ENCODE measurements at regions not wholly inside any gene's neighbourhood (a gene's known extent, or its start where the extent isn't known, plus 50 kb on each side); places are given as distances from the start of the nearest gene placed in this dataset.

- intact Hi-C loops (cut with micrococcal nuclease; ENCODE audit: unreplicated experiment), result no loop called here
- H3K36me3 Mint-ChIP-seq (ENCODE audit: insufficient read depth, unreplicated experiment), result no peaks in the 10 kb centered on the region
- DNase-seq, result no peak
- H3K4me1 Mint-ChIP-seq (ENCODE audit: low read depth, unreplicated experiment), result peaks cover 10% of the 10 kb centered on the region
- TF ChIP-seq CTCF (IDR thresholded peaks at IDR 0.05; ENCODE audit: unreplicated experiment), result no peak
- BruUV-seq (replicated peaks), result no TSS peak
- no peaks in the 10 kb centered on the region for H3K27me3 Mint-ChIP-seq (ENCODE audit: unreplicated experiment)
- H3K9me3 Mint-ChIP-seq (ENCODE audit: low read depth, unreplicated experiment), result peaks cover 3% of the 10 kb centered on the region
- no peak overlapping the region for H3K4me3 Mint-ChIP-seq (ENCODE audit: low read depth, unreplicated experiment)
- no peak overlapping the region for H3K27ac Mint-ChIP-seq (ENCODE audit: unreplicated experiment)
- CTCF ChIA-PET, result no interaction called here
Observed at GRCh38 chr4:89509708-89510281, 202.2 kb upstream of the GPRIN3 start.

GRCh38 chr4:89506866-89507491 lies 199.4 kb upstream of the GPRIN3 start:
- Mint-ChIP-seq H3K36me3 (ENCODE audit: insufficient read depth, unreplicated experiment) (no peaks in the 10 kb centered on the region), H3K4me1 (ENCODE audit: low read depth, unreplicated experiment) (peaks cover 10% of the 10 kb centered on the region), H3K4me3 (ENCODE audit: low read depth, unreplicated experiment) (no peak overlapping the region), H3K27ac (ENCODE audit: unreplicated experiment) (no peak overlapping the region), H3K9me3 (ENCODE audit: low read depth, unreplicated experiment) (peaks cover 3% of the 10 kb centered on the region), H3K27me3 (ENCODE audit: unreplicated experiment) (no peaks in the 10 kb centered on the region)
- intact Hi-C loops (cut with micrococcal nuclease; ENCODE audit: unreplicated experiment), result no loop called here
- no peak for TF ChIP-seq CTCF (IDR thresholded peaks at IDR 0.05; ENCODE audit: unreplicated experiment)
- no peak for DNase-seq
- CTCF ChIA-PET, result no interaction called here
- no TSS peak for BruUV-seq (replicated peaks)

GRCh38 chr4:89502581-89502980 lies 195.0 kb upstream of the GPRIN3 start:
- H3K27me3 Mint-ChIP-seq (ENCODE audit: unreplicated experiment), result no peaks in the 10 kb centered on the region
- no peak for TF ChIP-seq CTCF (IDR thresholded peaks at IDR 0.05; ENCODE audit: unreplicated experiment)
- BruUV-seq (replicated peaks), result no TSS peak
- no peak for DNase-seq
- no peak overlapping the region for H3K4me3 Mint-ChIP-seq (ENCODE audit: low read depth, unreplicated experiment)
- H3K36me3 Mint-ChIP-seq (ENCODE audit: insufficient read depth, unreplicated experiment), result no peaks in the 10 kb centered on the region
- no peaks in the 10 kb centered on the region for H3K9me3 Mint-ChIP-seq (ENCODE audit: low read depth, unreplicated experiment)
- intact Hi-C loops (cut with micrococcal nuclease; ENCODE audit: unreplicated experiment), result loop anchor here (5.0 kb wide), 1 partner anchor 35 kb away; no protein-coding TSS in a partner anchor
- peak overlapping the region; percentile 56 for H3K27ac Mint-ChIP-seq (ENCODE audit: unreplicated experiment)
- H3K4me1 Mint-ChIP-seq (ENCODE audit: low read depth, unreplicated experiment), result peaks cover 30% of the 10 kb centered on the region
- CTCF ChIA-PET, result no interaction called here

- no TSS peak for BruUV-seq (replicated peaks)
- no peak for TF ChIP-seq CTCF (IDR thresholded peaks at IDR 0.05; ENCODE audit: unreplicated experiment)
- Mint-ChIP-seq H3K9me3 (ENCODE audit: low read depth, unreplicated experiment) (no peaks in the 10 kb centered on the region), H3K27ac (ENCODE audit: unreplicated experiment) (peak overlapping the region; percentile 39), H3K27me3 (ENCODE audit: unreplicated experiment) (no peaks in the 10 kb centered on the region), H3K36me3 (ENCODE audit: insufficient read depth, unreplicated experiment) (no peaks in the 10 kb centered on the region), H3K4me3 (ENCODE audit: low read depth, unreplicated experiment) (no peak overlapping the region), H3K4me1 (ENCODE audit: low read depth, unreplicated experiment) (peaks cover 27% of the 10 kb centered on the region)
- no peak for DNase-seq
- CTCF ChIA-PET, result interaction anchor here (0.7 kb wide), 1 partner anchor 971 kb away, joined by 3 read pairs; no protein-coding TSS in a partner anchor
- intact Hi-C loops (cut with micrococcal nuclease; ENCODE audit: unreplicated experiment), result no loop called here
Observed at GRCh38 chr4:89497517-89498308, 190.1 kb upstream of the GPRIN3 start.

Data from Calu3 (cell line).